CD4-positive, alpha-beta T cell treated with Interleukin-4 for 1 hour (primary cell): ENCODE measurements at regions not wholly inside any gene's neighbourhood (a gene's known extent, or its start where the extent isn't known, plus 50 kb on each side); places are given as distances from the start of the nearest gene placed in this dataset.
"Not testable (repeated sequence)": the region's sequence is repeated elsewhere in the genome, so short reads cannot be mapped to it uniquely, and the experiment has no call there.

ENCODE experiments used
- DNase-seq, 2 donors: peaks; one replicate each; pipeline ENCODE4 v3.0.0-alpha.2; 2020 to 2022

- no peak for DNase-seq
These were observed 52.1 kb upstream of the TAMM41 start for GRCh38 chr3:11898611-11899325.

GRCh38 chr3:11899389-11899788 is 52.7 kb upstream of the TAMM41 start:
- DNase-seq, result not testable (repeated sequence)

DNA sequence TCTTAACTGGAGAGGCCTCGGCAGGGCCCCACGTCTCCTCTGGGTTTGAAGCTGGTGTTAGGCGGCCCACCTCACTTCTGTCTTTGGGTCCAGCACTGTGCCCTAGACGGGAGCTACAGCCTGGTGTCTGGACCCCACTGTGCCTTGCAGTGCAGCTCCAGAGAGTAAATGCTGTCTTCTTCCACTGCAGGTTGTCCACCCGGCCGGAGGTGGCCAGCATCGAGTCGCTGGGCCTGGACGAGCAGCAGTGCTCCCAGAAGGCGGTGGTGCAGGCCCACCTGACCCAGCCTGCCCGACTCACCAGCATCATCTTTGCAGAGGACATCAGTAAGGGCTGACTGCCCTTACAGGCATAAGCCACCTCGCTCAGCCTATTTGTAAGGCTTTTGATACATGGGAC is 53.1 kb upstream of the TAMM41 start:
- no peak for DNase-seq

DNA sequence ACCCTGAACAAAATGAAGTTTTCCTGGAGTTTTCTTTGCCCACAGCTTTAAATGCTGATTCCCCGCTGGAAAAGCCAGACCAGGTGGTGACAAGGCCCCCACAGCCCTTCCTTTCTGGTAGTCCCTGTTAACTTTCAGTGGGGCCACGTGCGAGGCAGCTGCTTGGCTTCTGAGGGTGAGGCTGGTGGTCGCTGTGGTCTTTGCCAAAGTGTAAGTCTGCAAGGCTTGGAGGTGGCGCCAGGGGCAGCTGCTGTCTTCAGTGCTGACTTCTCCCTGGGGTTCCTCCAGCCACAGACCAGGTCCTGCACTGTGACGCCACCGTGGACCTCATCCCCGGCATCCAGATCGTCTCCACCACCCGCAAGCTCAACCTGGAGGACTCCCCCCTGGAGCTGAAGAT is 54.1 kb upstream of the TAMM41 start:
- no peak for DNase-seq

GRCh38 chr3:11901286-11901875 is 54.7 kb upstream of the TAMM41 start:
- no peak for DNase-seq

GRCh38 chr3:11903047-11903446 is 56.4 kb upstream of the TAMM41 start:
- no peak for DNase-seq

GRCh38 chr3:11903447-11903846 is 56.8 kb upstream of the TAMM41 start:
- no peak for DNase-seq

DNA sequence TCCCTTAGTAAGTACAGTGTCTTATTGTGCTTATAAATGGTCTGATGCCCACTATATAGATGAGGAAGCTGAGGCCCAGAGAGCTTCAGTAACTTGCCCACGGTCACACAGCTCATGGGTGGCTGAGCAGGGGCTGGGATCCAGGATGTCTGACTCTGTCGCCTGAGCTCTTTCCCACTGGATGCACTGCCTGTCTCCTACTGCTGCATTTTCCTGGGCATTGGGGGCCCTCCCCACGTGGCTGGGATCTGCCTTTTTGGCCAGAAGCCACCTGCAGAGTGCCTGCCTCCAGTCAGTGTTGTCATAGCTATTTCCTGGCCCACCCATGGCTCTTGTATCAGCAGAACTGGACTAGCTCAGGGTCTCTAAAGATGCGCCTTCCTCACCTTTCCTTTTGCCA is 57.5 kb upstream of the TAMM41 start:
- DNase-seq, result no peak

DNA sequence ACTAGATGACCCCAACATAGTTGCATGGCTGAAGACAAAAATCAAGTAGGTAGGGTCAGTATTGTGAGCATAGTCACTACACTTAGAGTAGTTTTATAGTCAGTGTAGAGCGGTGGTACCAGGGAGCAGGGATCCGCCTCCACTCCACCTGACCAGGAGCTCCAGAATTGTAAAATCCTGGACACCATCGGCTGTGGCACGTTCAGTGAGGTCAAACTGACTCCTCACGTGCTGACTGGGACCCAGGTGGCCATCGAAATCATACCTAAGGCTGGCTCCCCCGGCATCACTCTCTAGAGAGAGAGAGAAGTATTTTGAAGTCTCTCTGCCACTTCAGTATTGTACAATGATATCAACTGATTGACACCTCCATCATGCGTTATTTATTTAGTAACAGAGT is 59.7 kb upstream of the TAMM41 start:
- no peak for DNase-seq

GRCh38 chr3:11907667-11908660 is 61.3 kb upstream of the TAMM41 start:
- DNase-seq, result no peak

DNA sequence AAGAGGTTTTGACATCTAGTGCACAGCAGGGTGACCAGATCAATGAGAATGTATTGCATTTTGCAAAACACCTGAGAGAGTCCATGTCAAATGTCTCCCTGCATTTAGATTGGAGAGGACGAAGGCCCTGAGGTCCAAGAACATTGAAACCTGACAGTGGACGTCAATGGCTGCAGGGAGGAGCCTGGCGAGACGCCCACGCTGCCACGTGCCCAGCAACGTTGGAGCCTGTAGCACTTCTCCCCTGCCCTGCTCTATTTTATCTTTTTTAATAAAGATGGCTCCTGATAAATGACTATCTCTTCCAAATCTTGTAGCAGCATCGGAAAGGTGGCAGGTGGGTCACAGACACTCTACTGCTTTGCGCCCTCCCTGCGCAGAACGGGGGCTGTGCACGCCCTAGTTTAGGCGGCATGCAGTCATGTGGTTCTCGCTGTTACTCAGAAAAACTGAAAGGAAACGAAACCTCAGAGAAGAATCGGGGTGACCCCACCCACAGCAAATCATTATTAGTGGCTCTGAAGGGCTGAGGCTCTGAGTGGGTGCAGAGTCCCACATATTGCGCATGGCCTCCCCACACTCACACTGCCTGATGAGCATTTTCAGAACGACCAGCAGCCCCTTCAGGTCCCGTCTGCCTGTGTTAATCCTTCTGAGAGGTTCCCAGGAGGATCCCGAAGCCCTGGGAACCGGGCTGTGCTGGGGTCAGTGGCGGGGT is 62.5 kb upstream of the TAMM41 start:
- peak in 1 of 2 donors; percentile 39 for DNase-seq

DNA sequence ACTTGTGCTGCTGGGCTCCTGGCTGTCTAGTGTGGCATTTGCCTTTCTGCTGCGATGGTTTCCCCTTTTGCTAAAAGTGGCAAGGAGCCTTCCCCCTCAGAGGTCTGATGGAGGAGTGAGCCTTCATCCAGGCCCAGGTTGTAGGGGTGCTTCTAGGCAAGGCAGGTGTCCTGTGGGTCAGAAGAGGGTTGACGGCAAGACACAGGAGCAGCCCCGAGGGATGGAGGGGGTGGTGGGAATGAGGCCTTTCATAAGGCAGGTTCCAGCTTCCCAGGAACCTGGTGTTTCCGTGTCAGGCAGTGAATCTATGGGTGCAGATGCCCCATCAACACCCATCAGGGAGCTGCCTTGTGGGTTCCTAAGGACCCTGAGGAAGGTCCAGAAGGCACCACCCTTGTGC is 63.0 kb upstream of the TAMM41 start:
- DNase-seq, result no peak

- DNase-seq, result not testable (repeated sequence)
These were observed 63.7 kb upstream of the TAMM41 start for GRCh38 chr3:11910216-11910930.

DNA sequence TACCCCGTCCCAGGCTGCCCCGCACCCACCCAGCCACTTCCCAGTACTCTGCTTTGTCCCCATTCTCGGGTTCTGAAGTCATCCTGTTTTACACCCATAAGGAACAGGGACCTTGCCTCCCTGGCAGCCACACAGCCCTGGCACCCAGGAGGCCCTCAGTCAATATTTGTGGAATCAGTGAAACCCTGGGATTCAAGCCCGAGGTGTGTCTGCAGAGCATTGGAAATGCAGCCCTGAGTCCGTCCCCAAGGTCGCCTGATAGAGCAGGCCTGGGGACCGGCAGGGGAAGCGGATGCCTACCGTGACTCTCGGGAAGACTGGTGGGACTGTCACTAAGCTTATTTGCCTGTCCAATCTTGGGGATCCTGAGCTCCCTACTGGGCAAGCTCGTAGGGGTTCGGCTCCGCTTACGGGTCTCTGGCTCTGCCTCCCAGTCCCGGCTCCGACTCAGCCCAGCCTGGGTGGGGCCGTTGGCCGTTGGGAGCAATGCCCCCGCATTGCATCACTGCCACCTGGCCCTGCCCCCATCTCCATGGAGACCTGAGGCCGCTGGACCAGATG is 64.4 kb upstream of the TAMM41 start:
- DNase-seq, result no peak

GRCh38 chr3:11911887-11912286 is 65.2 kb upstream of the TAMM41 start:
- DNase-seq, result not testable (repeated sequence)

- DNase-seq, result no peak
These were observed 66.6 kb upstream of the TAMM41 start for GRCh38 chr3:11913316-11913715.

DNA sequence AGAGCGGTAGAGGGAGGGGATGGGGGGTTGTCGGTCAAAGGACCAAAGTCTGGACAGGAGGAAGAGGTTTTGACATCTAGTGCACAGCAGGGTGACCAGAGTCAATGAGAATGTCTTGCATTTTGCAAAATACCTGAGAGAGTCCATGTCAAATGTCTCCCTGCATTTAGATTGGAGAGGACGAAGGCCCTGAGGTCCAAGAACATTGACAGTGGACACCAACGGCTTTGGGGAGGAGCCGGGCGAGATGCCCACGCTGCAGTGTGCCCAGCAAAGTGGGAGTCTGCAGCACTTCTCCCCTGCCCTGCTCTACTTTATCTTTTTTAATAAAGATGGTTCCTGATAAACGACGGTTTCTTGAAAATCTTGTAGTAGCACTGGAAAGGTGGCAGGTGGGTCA is 67.4 kb upstream of the TAMM41 start:
- DNase-seq, result no peak

DNA sequence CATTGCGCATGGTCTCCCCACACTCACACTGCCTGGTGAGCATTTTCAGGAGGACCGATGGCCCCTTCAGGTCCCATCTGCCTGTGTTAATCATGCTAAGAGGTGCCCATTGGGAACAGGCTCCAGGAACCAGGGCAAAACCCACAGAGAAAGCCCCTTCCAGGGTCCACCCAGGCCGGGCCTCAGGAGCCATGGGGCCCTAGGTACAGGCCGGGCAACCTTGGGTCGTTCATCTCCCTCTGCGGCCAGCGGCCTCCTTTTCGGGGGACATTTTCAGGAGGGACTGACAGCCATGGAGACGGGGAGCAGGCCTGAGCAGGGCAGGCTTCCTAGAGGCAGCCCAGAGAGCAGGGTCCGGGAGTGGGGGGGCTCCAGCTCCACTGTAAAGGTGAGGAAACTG is 68.0 kb upstream of the TAMM41 start:
- no peak for DNase-seq

DNA sequence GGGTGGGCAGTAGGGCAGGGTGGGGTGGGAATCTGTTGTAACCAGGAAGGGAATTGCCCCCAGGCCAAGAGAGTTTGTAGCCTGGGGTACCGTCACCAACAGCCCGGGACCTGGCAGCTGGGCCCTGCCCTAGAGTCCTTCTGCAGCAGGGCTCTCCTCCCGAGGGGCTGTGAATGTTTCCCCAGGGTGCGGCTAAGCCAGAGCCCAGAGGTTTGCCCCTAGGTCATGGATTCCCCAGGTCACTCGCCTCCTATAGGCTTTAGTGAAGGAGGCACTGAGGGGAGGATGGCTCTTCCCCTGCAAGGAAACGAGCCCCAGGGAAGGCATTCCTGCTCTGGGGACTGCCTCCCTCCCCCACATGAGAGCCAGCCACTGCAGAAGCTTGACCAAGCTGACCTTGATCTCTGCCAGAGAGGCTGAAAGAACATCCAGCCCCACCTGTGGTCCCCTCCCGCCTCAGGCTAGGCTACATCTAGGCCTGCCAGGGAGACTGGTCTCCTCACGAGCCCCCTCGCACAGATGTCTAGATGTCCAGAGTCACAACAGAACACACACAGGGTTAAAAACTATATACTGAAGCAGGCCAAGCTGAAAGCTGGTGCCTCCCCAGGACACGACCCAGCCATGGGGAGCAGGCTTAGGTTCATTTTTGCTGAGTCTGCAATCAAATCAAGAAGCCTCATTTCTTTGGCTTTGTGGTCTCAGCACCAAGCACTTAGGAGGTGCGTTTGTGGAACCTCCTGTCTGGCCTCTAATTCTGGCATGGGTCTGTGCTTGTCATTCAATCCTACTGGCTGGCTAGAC is 69.1 kb upstream of the TAMM41 start:
- no peak for DNase-seq

DNA sequence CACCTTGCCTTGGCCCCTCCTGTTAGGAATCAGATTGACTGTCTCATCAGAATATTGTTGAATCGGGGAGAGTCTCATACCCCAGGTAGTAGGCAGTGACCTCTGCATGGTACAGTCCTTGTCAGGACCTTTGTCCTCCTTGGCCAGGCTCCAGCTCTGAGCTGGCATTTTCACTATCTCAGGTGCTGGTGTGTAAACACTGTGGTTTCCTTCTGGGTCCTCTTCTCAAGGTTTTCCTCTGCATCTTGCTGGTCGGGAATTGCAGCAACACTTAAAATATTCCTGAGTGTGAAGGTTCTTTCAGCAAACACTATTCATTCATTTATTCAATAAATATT is 69.7 kb upstream of the TAMM41 start:
- DNase-seq, result not testable (repeated sequence)

GRCh38 chr3:11917051-11917450 is 70.4 kb upstream of the TAMM41 start:
- DNase-seq, result no peak
